Breast epithelium (tissue), 3 donors: ENCODE measurements at regions not wholly inside any gene's neighbourhood (a gene's known extent, or its start where the extent isn't known, plus 50 kb on each side); places are given as distances from the start of the nearest gene placed in this dataset.

Experiments used
- POLR2A ChIP-seq: fragments of 450-650 bp; IDR thresholded peaks from one replicate; pipeline ENCODE4 v1.6.1; 2016; ENCODE audit warnings: antibody characterized with exemption, mild to moderate bottlenecking, moderate library complexity
- POLR2AphosphoS5 ChIP-seq, 3 donors: sonication (generic); formaldehyde crosslinking; IDR thresholded peaks; one replicate each; pipeline ENCODE4 v1.6.1; 2017; ENCODE audit warnings: antibody characterized with exemption in 3 of 3
- TF ChIP-seq, protein P1 (sequence below), 3 donors: fragments of 450-650 bp; IDR thresholded peaks; one replicate each; pipeline ENCODE4 v1.5.1; 2016 to 2017; ENCODE audit warnings: antibody characterized with exemption in 3 of 3, mild to moderate bottlenecking in 3 of 3, moderate library complexity in 3 of 3

DNA sequence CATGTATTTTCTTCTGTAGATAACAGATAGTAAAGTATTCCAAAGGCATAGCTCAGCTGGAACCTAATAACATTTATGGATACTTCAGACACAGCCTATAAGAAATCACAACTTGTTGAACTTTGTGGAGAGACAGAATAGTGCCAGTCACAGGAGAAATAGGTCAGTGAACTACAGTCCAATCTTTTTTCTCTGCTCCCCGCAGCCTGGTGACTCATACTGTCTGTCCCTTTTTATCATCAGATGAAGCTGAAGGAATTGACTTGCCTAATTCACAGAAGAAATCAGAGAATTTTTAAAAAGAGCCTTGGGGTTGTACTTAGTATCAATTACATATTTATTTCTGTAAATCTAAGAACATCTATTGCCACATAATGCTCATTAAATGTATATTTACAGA, 222.3 kb downstream of the ALG10 start:
- TF ChIP-seq, protein P1, sequence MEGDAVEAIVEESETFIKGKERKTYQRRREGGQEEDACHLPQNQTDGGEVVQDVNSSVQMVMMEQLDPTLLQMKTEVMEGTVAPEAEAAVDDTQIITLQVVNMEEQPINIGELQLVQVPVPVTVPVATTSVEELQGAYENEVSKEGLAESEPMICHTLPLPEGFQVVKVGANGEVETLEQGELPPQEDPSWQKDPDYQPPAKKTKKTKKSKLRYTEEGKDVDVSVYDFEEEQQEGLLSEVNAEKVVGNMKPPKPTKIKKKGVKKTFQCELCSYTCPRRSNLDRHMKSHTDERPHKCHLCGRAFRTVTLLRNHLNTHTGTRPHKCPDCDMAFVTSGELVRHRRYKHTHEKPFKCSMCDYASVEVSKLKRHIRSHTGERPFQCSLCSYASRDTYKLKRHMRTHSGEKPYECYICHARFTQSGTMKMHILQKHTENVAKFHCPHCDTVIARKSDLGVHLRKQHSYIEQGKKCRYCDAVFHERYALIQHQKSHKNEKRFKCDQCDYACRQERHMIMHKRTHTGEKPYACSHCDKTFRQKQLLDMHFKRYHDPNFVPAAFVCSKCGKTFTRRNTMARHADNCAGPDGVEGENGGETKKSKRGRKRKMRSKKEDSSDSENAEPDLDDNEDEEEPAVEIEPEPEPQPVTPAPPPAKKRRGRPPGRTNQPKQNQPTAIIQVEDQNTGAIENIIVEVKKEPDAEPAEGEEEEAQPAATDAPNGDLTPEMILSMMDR (IDR thresholded peaks at IDR 0.05): no peak
- TF ChIP-seq POLR2A (no peak), POLR2AphosphoS5 (IDR thresholded peaks at IDR 0.05) (no peak)
